K562 (cell line): ENCODE measurements at regions not wholly inside any gene's neighbourhood (a gene's known extent, or its start where the extent isn't known, plus 50 kb on each side); places are given as distances from the start of the nearest gene placed in this dataset.

Experiments
- ARID2 ChIP-seq: fragments of 450-650 bp; IDR thresholded peaks from 2 replicates; pipeline ENCODE4 v1.6.1; 2017; ENCODE audit warnings: antibody characterized with exemption, mild to moderate bottlenecking
- CBX8 ChIP-seq: fragments of 200-600 bp; sonication (generic); IDR thresholded peaks from 2 replicates; pipeline ENCODE4 v1.6.1; 2012; ENCODE audit warnings: borderline replicate concordance, mixed run types, low read depth, mild to moderate bottlenecking, moderate library complexity, mixed read lengths, low read length, control low read depth, inconsistent platforms; ENCODE audit not compliant: poor library complexity, severe bottlenecking; ENCODE audit errors: extremely low read depth
- CHCHD3 ChIP-seq: fragments of 250-450 bp; sonication (Bioruptor Pico); IDR thresholded peaks from 2 replicates; pipeline ENCODE4 v2.1.2; 2022; ENCODE audit warnings: mild to moderate bottlenecking
- MTA3 ChIP-seq: fragments of 450-650 bp; formaldehyde crosslinking; IDR thresholded peaks from 2 replicates; pipeline ENCODE4 v1.6.1; 2017; ENCODE audit warnings: mild to moderate bottlenecking, borderline replicate concordance
- PHB ChIP-seq: fragments of 250-450 bp; sonication (Bioruptor Pico); IDR thresholded peaks from 2 replicates; pipeline ENCODE4 v1.5.0; 2021
- PHTF2 ChIP-seq: fragments of 250-450 bp; sonication (Bioruptor Pico); IDR thresholded peaks from 2 replicates; pipeline ENCODE4 v1.5.0; 2021; ENCODE audit warnings: mild to moderate bottlenecking
- PML ChIP-seq: IDR thresholded peaks from 2 replicates; pipeline ENCODE4 v1.6.1; 2012; ENCODE audit warnings: low read length, inconsistent platforms
- POLR2G ChIP-seq: fragments of 200-400 bp; formaldehyde crosslinking; IDR thresholded peaks from 2 replicates; pipeline ENCODE4 v1.6.1; 2017; ENCODE audit warnings: low read depth, mild to moderate bottlenecking, antibody characterized with exemption, low read length, moderate library complexity
- SIRT6 ChIP-seq: IDR thresholded peaks from one replicate; pipeline ENCODE4 v1.6.1; 2012; ENCODE audit warnings: low read depth, mild to moderate bottlenecking, control low read depth, inconsistent platforms, low read length, moderate library complexity
- THRAP3 ChIP-seq: fragments of 450-650 bp; IDR thresholded peaks from 2 replicates; pipeline ENCODE4 v1.6.1; 2016; ENCODE audit warnings: mild to moderate bottlenecking, inconsistent platforms, borderline replicate concordance
- XRCC5 ChIP-seq: fragments of 200-400 bp; formaldehyde crosslinking; IDR thresholded peaks from 2 replicates; pipeline ENCODE4 v1.6.1; 2017; ENCODE audit warnings: low read depth, mild to moderate bottlenecking, low read length
- ZNF444 ChIP-seq: fragments of 250-450 bp; sonication (Bioruptor Pico); IDR thresholded peaks from 2 replicates; pipeline ENCODE4 v1.4.0; 2020; ENCODE audit warnings: mild to moderate bottlenecking, moderate library complexity
- ZNF778 ChIP-seq: fragments of 450-650 bp; formaldehyde crosslinking; IDR thresholded peaks from 2 replicates; pipeline ENCODE4 v1.4.0; 2020; ENCODE audit warnings: mild to moderate bottlenecking, moderate library complexity
- TF ChIP-seq, protein P1 (sequence below), 2 experiments: fragments of 450-650 bp in 1 of 2; IDR thresholded peaks; 2 replicates each; pipeline ENCODE4 v1.6.1; 2011 to 2017; ENCODE audit warnings: low read depth in 2 of 2, antibody characterized with exemption in 1 of 2, borderline replicate concordance in 1 of 2, low read length in 1 of 2, mild to moderate bottlenecking in 1 of 2, mixed read lengths in 1 of 2; ENCODE audit not compliant: control insufficient read depth in 1 of 2
- TF ChIP-seq, protein P2 (sequence below): sonication (generic); formaldehyde crosslinking; IDR thresholded peaks from 2 replicates; pipeline ENCODE4 v1.8.0; 2022; ENCODE audit warnings: missing genetic modification reagents, mild to moderate bottlenecking, moderate library complexity, borderline replicate concordance
- TF ChIP-seq, protein P3 (sequence below): fragments of 450-650 bp; IDR thresholded peaks from 2 replicates; pipeline ENCODE4 v1.6.1; 2017; ENCODE audit warnings: antibody characterized with exemption
- TF ChIP-seq, protein P4 (sequence below): fragments of 450-650 bp; IDR thresholded peaks from 2 replicates; pipeline ENCODE4 v1.6.1; 2018; ENCODE audit warnings: mild to moderate bottlenecking, low read depth; ENCODE audit not compliant: partially characterized antibody

DNA sequence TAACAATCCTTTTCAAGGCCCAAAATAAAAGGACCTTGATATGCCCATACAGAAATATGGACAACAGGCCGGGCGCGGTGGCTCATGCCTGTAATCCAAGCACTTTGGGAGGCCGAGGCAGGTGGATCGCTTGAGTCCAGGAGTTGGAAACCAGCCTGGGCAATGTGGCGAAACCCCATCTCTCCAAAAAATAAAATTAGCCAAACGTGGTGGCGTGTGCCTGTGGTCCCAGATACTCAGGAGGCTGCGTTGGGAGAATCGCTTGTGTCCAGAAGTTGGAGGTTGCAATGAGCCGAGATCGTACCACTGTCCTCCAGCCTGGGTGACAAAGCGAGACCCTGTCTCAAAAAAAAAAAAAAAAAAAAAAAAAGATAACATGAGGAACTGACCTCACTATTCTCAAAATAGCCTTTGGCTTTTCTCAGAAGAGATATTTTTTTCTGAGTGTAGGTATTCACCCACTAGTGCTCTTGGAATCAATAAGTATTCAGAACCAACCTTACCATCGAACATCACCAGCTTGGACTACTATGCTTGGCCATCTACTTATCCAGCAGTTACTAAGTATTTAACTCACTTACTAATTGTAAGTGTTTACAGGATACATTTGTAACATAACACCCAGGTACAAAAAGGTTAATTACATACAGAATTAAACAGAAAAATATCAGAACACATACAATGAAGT, 99.2 kb downstream of the OR2B2 start (continued):
- TF ChIP-seq, protein P1, sequence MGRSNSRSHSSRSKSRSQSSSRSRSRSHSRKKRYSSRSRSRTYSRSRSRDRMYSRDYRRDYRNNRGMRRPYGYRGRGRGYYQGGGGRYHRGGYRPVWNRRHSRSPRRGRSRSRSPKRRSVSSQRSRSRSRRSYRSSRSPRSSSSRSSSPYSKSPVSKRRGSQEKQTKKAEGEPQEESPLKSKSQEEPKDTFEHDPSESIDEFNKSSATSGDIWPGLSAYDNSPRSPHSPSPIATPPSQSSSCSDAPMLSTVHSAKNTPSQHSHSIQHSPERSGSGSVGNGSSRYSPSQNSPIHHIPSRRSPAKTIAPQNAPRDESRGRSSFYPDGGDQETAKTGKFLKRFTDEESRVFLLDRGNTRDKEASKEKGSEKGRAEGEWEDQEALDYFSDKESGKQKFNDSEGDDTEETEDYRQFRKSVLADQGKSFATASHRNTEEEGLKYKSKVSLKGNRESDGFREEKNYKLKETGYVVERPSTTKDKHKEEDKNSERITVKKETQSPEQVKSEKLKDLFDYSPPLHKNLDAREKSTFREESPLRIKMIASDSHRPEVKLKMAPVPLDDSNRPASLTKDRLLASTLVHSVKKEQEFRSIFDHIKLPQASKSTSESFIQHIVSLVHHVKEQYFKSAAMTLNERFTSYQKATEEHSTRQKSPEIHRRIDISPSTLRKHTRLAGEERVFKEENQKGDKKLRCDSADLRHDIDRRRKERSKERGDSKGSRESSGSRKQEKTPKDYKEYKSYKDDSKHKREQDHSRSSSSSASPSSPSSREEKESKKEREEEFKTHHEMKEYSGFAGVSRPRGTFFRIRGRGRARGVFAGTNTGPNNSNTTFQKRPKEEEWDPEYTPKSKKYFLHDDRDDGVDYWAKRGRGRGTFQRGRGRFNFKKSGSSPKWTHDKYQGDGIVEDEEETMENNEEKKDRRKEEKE (IDR thresholded peaks at IDR 0.05; ENCODE audit: borderline replicate concordance in 1 of 2, control insufficient read depth in 1 of 2, low read depth in 2 of 2, low read length in 1 of 2): peak in 1 of 2 experiments; percentile 92; a peak in 1 of 4 replicates
- TF ChIP-seq, protein P2, sequence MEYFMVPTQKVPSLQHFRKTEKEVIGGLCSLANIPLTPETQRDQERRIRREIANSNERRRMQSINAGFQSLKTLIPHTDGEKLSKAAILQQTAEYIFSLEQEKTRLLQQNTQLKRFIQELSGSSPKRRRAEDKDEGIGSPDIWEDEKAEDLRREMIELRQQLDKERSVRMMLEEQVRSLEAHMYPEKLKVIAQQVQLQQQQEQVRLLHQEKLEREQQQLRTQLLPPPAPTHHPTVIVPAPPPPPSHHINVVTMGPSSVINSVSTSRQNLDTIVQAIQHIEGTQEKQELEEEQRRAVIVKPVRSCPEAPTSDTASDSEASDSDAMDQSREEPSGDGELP (CRISPR knock-in tag): no peak
- peak; percentile 79; the same call in 1 of the 2 replicates for TF ChIP-seq PHTF2 (CRISPR knock-in tag)
- no peak for TF ChIP-seq SIRT6
- 0 out of 2 replicates have a peak, but pooled peaks have one; percentile 76 for TF ChIP-seq THRAP3
- no peak for TF ChIP-seq XRCC5
- peak; percentile 58; the same call in 1 of the 2 replicates for TF ChIP-seq POLR2G
- TF ChIP-seq PHB (CRISPR knock-in tag): peak; percentile 79
- TF ChIP-seq, protein P3, sequence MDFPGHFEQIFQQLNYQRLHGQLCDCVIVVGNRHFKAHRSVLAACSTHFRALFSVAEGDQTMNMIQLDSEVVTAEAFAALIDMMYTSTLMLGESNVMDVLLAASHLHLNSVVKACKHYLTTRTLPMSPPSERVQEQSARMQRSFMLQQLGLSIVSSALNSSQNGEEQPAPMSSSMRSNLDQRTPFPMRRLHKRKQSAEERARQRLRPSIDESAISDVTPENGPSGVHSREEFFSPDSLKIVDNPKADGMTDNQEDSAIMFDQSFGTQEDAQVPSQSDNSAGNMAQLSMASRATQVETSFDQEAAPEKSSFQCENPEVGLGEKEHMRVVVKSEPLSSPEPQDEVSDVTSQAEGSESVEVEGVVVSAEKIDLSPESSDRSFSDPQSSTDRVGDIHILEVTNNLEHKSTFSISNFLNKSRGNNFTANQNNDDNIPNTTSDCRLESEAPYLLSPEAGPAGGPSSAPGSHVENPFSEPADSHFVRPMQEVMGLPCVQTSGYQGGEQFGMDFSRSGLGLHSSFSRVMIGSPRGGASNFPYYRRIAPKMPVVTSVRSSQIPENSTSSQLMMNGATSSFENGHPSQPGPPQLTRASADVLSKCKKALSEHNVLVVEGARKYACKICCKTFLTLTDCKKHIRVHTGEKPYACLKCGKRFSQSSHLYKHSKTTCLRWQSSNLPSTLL: 0 out of 2 replicates have a peak, but pooled peaks have one; percentile 37
- TF ChIP-seq, protein P4, sequence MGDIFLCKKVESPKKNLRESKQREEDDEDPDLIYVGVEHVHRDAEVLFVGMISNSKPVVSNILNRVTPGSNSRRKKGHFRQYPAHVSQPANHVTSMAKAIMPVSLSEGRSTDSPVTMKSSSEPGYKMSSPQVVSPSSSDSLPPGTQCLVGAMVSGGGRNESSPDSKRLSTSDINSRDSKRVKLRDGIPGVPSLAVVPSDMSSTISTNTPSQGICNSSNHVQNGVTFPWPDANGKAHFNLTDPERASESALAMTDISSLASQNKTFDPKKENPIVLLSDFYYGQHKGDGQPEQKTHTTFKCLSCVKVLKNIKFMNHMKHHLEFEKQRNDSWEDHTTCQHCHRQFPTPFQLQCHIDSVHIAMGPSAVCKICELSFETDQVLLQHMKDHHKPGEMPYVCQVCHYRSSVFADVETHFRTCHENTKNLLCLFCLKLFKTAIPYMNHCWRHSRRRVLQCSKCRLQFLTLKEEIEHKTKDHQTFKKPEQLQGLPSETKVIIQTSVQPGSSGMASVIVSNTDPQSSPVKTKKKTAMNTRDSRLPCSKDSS: no peak
- TF ChIP-seq MTA3: peak; percentile 21; the same call in 1 of the 2 replicates
- TF ChIP-seq ZNF444: peak; percentile 2; the same call in 1 of the 2 replicates
- TF ChIP-seq ARID2: 0 out of 2 replicates have a peak, but pooled peaks have one; percentile 6
- TF ChIP-seq CHCHD3 (CRISPR knock-in tag): 0 out of 2 replicates have a peak, but pooled peaks have one; percentile 17
- TF ChIP-seq ZNF778 (CRISPR knock-in tag): no peak
- no peak for TF ChIP-seq CBX8
- peak; percentile 24; the same call in 1 of the 2 replicates for TF ChIP-seq PML
